Gastrocnemius medialis (tissue), 4 donors: ENCODE measurements at regions not wholly inside any gene's neighbourhood (a gene's known extent, or its start where the extent isn't known, plus 50 kb on each side); places are given as distances from the start of the nearest gene placed in this dataset.

Experiments
- CTCF ChIP-seq, 5 experiments: fragments of 450-650 bp in 3 of 5; fragments of 200-600 bp in 2 of 5; sonication (generic) in 2 of 5; IDR thresholded peaks in 4 of 5; conservative IDR thresholded peaks in 1 of 5; 1 replicate in 4 of 5; 2 replicates in 1 of 5; pipeline ENCODE4 v1.5.1; 2016 to 2019; ENCODE audit warnings: antibody characterized with exemption in 5 of 5, mild to moderate bottlenecking in 3 of 5, moderate library complexity in 3 of 5
- POLR2A ChIP-seq, 2 donors: fragments of 450-650 bp; IDR thresholded peaks; one replicate each; pipeline ENCODE4 v1.6.1; 2017; ENCODE audit warnings: antibody characterized with exemption in 2 of 2, mild to moderate bottlenecking in 2 of 2, moderate library complexity in 2 of 2

GRCh38 chr1:168845140-168845539, 116.1 kb upstream of the DPT start:
- TF ChIP-seq POLR2A (IDR thresholded peaks at IDR 0.05), result no peak
- no peak for TF ChIP-seq CTCF (IDR thresholded peaks at IDR 0.05 in 4 of 5, conservative IDR thresholded peaks at IDR 0.05 in 1 of 5)
